HL-60 (cell line): ENCODE measurements at regions not wholly inside any gene's neighbourhood (a gene's known extent, or its start where the extent isn't known, plus 50 kb on each side); places are given as distances from the start of the nearest gene placed in this dataset.

ENCODE experiments used
- DNase-seq, 2 experiments: peaks; one replicate each; pipeline ENCODE4 v3.0.0-alpha.2; 2010 to 2020; ENCODE audit warnings: low read depth in 1 of 2, low spot score in 1 of 2
- H3K27ac ChIP-seq: fragments of 250-450 bp; sonication (Bioruptor Pico); replicated peaks from 2 replicates; pipeline ENCODE4 v1.5.1; 2020; ENCODE audit warnings: mild to moderate bottlenecking, moderate library complexity
- H3K27me3 ChIP-seq: fragments of 250-450 bp; sonication (Bioruptor Pico); 2 replicates; pipeline ENCODE4 v1.5.1; 2021; ENCODE audit warnings: mild to moderate bottlenecking, moderate library complexity; ENCODE audit not compliant: insufficient read depth, poor library complexity, severe bottlenecking
- H3K4me3 ChIP-seq: replicated peaks from 2 replicates; pipeline ENCODE4 v1.5.1; 2011; ENCODE audit warnings: mild to moderate bottlenecking, control low read depth, low read length; ENCODE audit not compliant: insufficient read depth
- CTCF ChIP-seq: IDR thresholded peaks from one replicate; pipeline ENCODE4 v1.5.1; 2011; ENCODE audit warnings: low read length, control low read depth, inconsistent platforms; ENCODE audit not compliant: insufficient read depth
- GABPA ChIP-seq: IDR thresholded peaks from 2 replicates; pipeline ENCODE4 v1.6.1; 2012; ENCODE audit warnings: low read depth
- POLR2AphosphoS5 ChIP-seq: IDR thresholded peaks from 2 replicates; pipeline ENCODE4 v1.6.1; 2012; ENCODE audit warnings: low read depth
- REST ChIP-seq: IDR thresholded peaks from 2 replicates; pipeline ENCODE4 v1.6.1; 2012; ENCODE audit warnings: low read depth; ENCODE audit not compliant: insufficient replicate concordance
- SPI1 ChIP-seq: IDR thresholded peaks from 2 replicates; pipeline ENCODE4 v1.6.1; 2012; ENCODE audit warnings: low read depth, mild to moderate bottlenecking, borderline replicate concordance

GRCh38 chrX:112521676-112522075, 158.1 kb downstream of the LHFPL1 start:
- Histone ChIP-seq H3K4me3 (no peak overlapping the region), H3K27ac (no peak overlapping the region), H3K27me3 (no peaks in the 10 kb centered on the region)
- no peak for DNase-seq
- TF ChIP-seq CTCF (no peak), SPI1 (no peak), GABPA (no peak), POLR2AphosphoS5 (no peak), REST (no peak)

GRCh38 chrX:112520124-112520523, 159.6 kb downstream of the LHFPL1 start:
- Histone ChIP-seq H3K4me3 (no peak overlapping the region), H3K27ac (no peak overlapping the region), H3K27me3 (no peaks in the 10 kb centered on the region)
- no peak for DNase-seq
- TF ChIP-seq CTCF (no peak), POLR2AphosphoS5 (no peak), GABPA (no peak), REST (no peak)

GRCh38 chrX:112513154-112513553, 166.6 kb downstream of the LHFPL1 start:
- no peak for DNase-seq
- H3K27ac ChIP-seq: no peak overlapping the region
- H3K27me3 ChIP-seq: no peaks in the 10 kb centered on the region
- TF ChIP-seq GABPA (no peak), POLR2AphosphoS5 (no peak), SPI1 (no peak), CTCF (no peak), REST (no peak)
- H3K4me3 ChIP-seq: no peak overlapping the region
